SK-N-SH (cell line): ENCODE measurements at regions not wholly inside any gene's neighbourhood (a gene's known extent, or its start where the extent isn't known, plus 50 kb on each side); places are given as distances from the start of the nearest gene placed in this dataset.
"Not testable (repeated sequence)": the region's sequence is repeated elsewhere in the genome, so short reads cannot be mapped to it uniquely, and the experiment has no call there.

ENCODE experiments used
- MXI1 ChIP-seq: IDR thresholded peaks from 2 replicates; pipeline ENCODE4 v1.6.1; 2012; ENCODE audit warnings: mild to moderate bottlenecking, low read depth, low read length, improper control_type of control experiment
- POLR2AphosphoS5 ChIP-seq: IDR thresholded peaks from 2 replicates; pipeline ENCODE4 v1.6.1; 2012; ENCODE audit warnings: low read depth, low read length
- SIN3A ChIP-seq: IDR thresholded peaks from 2 replicates; pipeline ENCODE4 v1.6.1; 2012; ENCODE audit warnings: low read depth, mild to moderate bottlenecking, low read length, moderate library complexity, borderline replicate concordance
- SMC3 ChIP-seq: IDR thresholded peaks from 2 replicates; pipeline ENCODE4 v1.6.1; 2012; ENCODE audit warnings: low read depth, low read length, improper control_type of control experiment
- TF ChIP-seq, protein P1 (sequence below): fragments of 200-600 bp; sonication (generic); IDR thresholded peaks from 2 replicates; pipeline ENCODE4 v1.6.1; 2017; ENCODE audit warnings: antibody characterized with exemption, mild to moderate bottlenecking, moderate library complexity

DNA sequence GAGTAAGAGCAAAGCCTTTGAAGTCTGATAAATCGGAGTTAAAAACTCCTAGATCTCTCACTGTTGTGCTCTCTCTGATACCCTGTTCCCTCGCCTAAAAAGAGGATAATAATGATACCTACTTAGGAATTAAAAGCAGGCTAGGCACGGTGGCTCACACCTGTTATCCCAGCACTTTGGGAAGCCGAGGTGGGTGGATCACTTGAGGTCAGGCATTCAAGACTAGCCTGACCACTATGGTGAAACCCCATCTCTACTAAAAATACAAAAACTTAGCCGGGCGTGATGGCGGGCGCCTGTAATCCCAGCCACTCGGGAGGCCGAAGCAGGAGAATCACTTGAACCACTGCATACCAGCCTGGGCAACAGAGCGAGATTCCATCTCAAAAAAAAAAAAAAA is 68.1 kb upstream of the CDON start:
- TF ChIP-seq SMC3, POLR2AphosphoS5, MXI1, SIN3A: not testable (repeated sequence)
- TF ChIP-seq, protein P1, sequence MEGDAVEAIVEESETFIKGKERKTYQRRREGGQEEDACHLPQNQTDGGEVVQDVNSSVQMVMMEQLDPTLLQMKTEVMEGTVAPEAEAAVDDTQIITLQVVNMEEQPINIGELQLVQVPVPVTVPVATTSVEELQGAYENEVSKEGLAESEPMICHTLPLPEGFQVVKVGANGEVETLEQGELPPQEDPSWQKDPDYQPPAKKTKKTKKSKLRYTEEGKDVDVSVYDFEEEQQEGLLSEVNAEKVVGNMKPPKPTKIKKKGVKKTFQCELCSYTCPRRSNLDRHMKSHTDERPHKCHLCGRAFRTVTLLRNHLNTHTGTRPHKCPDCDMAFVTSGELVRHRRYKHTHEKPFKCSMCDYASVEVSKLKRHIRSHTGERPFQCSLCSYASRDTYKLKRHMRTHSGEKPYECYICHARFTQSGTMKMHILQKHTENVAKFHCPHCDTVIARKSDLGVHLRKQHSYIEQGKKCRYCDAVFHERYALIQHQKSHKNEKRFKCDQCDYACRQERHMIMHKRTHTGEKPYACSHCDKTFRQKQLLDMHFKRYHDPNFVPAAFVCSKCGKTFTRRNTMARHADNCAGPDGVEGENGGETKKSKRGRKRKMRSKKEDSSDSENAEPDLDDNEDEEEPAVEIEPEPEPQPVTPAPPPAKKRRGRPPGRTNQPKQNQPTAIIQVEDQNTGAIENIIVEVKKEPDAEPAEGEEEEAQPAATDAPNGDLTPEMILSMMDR: not testable (repeated sequence)
